Sigmoid colon (tissue), 6 donors: ENCODE measurements at regions not wholly inside any gene's neighbourhood (a gene's known extent, or its start where the extent isn't known, plus 50 kb on each side); places are given as distances from the start of the nearest gene placed in this dataset.

Source experiments
- DNase-seq: peaks from one replicate; pipeline ENCODE4 v3.0.0-alpha.2; 2019
- H3K27ac ChIP-seq, 4 donors: fragments of 200-600 bp; sonication (generic); one replicate each; pipeline ENCODE4 v1.5.1; 2016 to 2019; ENCODE audit warnings: mild to moderate bottlenecking in 1 of 4
- H3K27me3 ChIP-seq, 3 donors: fragments of 200-600 bp; sonication (generic); one replicate each; pipeline ENCODE4 v1.5.1; 2019; ENCODE audit warnings: mild to moderate bottlenecking in 1 of 3
- H3K36me3 ChIP-seq, 4 donors: fragments of 200-600 bp; sonication (generic); one replicate each; pipeline ENCODE4 v1.5.1; 2016 to 2019
- H3K4me1 ChIP-seq, 4 donors: fragments of 200-600 bp; sonication (generic); one replicate each; pipeline ENCODE4 v1.5.1; 2017 to 2019
- H3K4me3 ChIP-seq, 4 donors: fragments of 200-600 bp; sonication (generic); one replicate each; pipeline ENCODE4 v1.5.1; 2017 to 2019; ENCODE audit warnings: mild to moderate bottlenecking in 2 of 4, moderate library complexity in 1 of 4
- H3K9me3 ChIP-seq, 4 donors: fragments of 200-600 bp in 3 of 4; sonication (generic) in 3 of 4; one replicate each; pipeline versions ENCODE4 v1.5.1 to v1.6.1; 2013 to 2019
- EP300 ChIP-seq, 4 donors: sonication (generic); formaldehyde crosslinking; IDR thresholded peaks; one replicate each; pipeline ENCODE4 v1.6.1; 2017; ENCODE audit warnings: antibody characterized with exemption in 4 of 4
- POLR2A ChIP-seq, 2 donors: fragments of 450-650 bp; IDR thresholded peaks; one replicate each; pipeline ENCODE4 v1.6.1; 2016; ENCODE audit warnings: antibody characterized with exemption in 2 of 2, mild to moderate bottlenecking in 2 of 2, moderate library complexity in 2 of 2
- POLR2AphosphoS5 ChIP-seq, 4 donors: sonication (generic); formaldehyde crosslinking; IDR thresholded peaks; one replicate each; pipeline ENCODE4 v1.6.1; 2017; ENCODE audit warnings: antibody characterized with exemption in 4 of 4
- WGBS, 2 donors: extraction: QIAGEN DNeasy Blood & Tissue Kit; methylation state at CpG; one replicate each; pipeline ENCODE4 v1.1.7; 2013; 5-methylcytosine and 5-hydroxymethylcytosine counted together
- intact Hi-C: fragments of 100-400 bp; cut with DNase I; formaldehyde crosslinking; loops from one replicate; pipeline ENCODE4 v1.15.1; 2023
- TF ChIP-seq, protein P1 (sequence below), 4 experiments: fragments of 450-650 bp in 3 of 4; fragments of 200-600 bp in 1 of 4; IDR thresholded peaks; one replicate each; pipeline ENCODE4 v1.5.1; 2016 to 2019; ENCODE audit warnings: antibody characterized with exemption in 4 of 4, mild to moderate bottlenecking in 3 of 4, moderate library complexity in 2 of 4
- donor health status: healthy with polysubstance abuse.
- donor health status: healthy.

DNA sequence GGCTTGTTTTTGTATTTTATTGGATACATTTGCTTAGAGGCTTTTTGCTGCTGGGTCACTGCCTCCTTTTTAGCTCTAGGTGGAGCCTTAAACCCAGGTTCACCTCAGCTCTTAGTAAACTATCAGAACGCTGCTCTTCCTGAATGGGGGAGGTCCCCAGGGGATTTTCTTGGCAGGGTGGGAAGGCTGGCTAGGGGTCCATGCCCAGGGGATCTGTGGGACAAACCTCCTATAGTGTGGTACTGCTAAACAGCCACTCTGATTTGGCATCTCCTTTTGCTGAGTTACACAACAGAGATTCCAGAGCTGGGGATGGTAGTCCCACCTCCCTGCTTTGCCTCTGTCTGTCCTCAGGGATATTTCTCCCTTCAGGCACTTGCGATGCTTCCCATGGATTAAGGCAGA lies 204.9 kb downstream of the ZIC5 start:
- WGBS, 2 donors = 64 to 74% methylated on average over 2 of the region's 2 CpGs
- intact Hi-C loops = no loop called here
- Histone ChIP-seq H3K36me3 (no peaks in the 10 kb centered on the region), H3K4me3 (no peak overlapping the region), H3K4me1 (no peaks in the 10 kb centered on the region), H3K27ac (no peak overlapping the region), H3K27me3 (no peaks in the 10 kb centered on the region), H3K9me3 (peaks cover 0 to 26% (median 11%) of the 10 kb centered on the region in 4 donors)
- no peak for DNase-seq
- TF ChIP-seq, protein P1, sequence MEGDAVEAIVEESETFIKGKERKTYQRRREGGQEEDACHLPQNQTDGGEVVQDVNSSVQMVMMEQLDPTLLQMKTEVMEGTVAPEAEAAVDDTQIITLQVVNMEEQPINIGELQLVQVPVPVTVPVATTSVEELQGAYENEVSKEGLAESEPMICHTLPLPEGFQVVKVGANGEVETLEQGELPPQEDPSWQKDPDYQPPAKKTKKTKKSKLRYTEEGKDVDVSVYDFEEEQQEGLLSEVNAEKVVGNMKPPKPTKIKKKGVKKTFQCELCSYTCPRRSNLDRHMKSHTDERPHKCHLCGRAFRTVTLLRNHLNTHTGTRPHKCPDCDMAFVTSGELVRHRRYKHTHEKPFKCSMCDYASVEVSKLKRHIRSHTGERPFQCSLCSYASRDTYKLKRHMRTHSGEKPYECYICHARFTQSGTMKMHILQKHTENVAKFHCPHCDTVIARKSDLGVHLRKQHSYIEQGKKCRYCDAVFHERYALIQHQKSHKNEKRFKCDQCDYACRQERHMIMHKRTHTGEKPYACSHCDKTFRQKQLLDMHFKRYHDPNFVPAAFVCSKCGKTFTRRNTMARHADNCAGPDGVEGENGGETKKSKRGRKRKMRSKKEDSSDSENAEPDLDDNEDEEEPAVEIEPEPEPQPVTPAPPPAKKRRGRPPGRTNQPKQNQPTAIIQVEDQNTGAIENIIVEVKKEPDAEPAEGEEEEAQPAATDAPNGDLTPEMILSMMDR (IDR thresholded peaks at IDR 0.05) = no peak
- TF ChIP-seq POLR2AphosphoS5 (IDR thresholded peaks at IDR 0.05) (no peak), EP300 (IDR thresholded peaks at IDR 0.05) (no peak), POLR2A (IDR thresholded peaks at IDR 0.05) (no peak)

DNA sequence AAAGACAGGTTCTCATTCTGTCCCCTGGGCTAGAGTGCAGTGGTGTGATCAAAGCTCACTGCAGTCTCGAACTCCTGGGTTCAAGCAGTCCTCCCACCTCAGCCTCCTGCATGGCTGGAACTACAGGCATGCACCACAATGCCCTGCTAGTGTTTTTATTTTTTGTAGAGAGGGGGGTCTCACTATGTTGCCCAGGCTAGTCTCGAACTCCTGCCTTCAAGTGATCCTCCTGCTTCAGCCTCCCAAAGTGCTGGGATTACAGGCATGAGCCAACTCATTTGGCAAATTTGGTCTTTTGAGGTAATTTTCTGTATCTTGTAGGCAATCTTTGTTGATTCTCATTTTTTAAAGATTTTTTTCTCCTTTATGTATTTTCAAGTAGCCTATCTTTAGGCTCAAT lies 205.7 kb downstream of the ZIC5 start:
- no peak for TF ChIP-seq EP300 (IDR thresholded peaks at IDR 0.05)
- TF ChIP-seq, protein P1 (IDR thresholded peaks at IDR 0.05) = no peak
- no peak for TF ChIP-seq POLR2AphosphoS5 (IDR thresholded peaks at IDR 0.05)
- no peak for TF ChIP-seq POLR2A (IDR thresholded peaks at IDR 0.05)
- intact Hi-C loops = no loop called here
- Histone ChIP-seq H3K4me3 (no peak overlapping the region), H3K27me3 (no peaks in the 10 kb centered on the region), H3K36me3 (no peaks in the 10 kb centered on the region), H3K27ac (no peak overlapping the region), H3K4me1 (no peaks in the 10 kb centered on the region), H3K9me3 (peaks cover 0 to 26% (median 11%) of the 10 kb centered on the region in 4 donors)
- DNase-seq = no peak
- 91 to 94% methylated on average over 2 of the region's 2 CpGs for WGBS, 2 donors

DNA sequence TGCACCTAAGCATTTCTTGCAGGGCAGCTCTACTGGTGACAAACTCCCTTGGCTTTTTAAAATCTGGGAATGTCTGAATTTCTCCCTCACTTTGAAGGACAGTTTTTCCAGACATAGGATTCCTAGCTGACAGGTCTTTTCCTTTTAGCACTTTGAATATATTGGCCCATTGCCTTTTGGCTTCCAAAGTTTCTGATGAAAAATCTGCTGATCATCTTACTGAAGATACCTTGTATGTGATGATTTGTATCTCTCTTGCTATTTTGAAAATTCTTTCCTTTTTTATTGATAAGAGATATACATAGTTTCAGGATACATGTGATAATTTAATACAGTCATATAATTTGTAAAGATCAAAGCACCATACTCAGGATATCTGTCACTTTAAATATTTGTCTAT lies 211.1 kb downstream of the ZIC5 start:
- Histone ChIP-seq H3K4me1 (no peaks in the 10 kb centered on the region), H3K4me3 (no peak overlapping the region), H3K27ac (no peak overlapping the region), H3K36me3 (no peaks in the 10 kb centered on the region), H3K9me3 (peaks cover 0 to 19% (median 8%) of the 10 kb centered on the region in 4 donors), H3K27me3 (no peaks in the 10 kb centered on the region)
- TF ChIP-seq EP300 (IDR thresholded peaks at IDR 0.05) (no peak), POLR2A (IDR thresholded peaks at IDR 0.05) (no peak), POLR2AphosphoS5 (IDR thresholded peaks at IDR 0.05) (no peak)
- TF ChIP-seq, protein P1 (IDR thresholded peaks at IDR 0.05) = no peak
- intact Hi-C loops = no loop called here
- DNase-seq = no peak

DNA sequence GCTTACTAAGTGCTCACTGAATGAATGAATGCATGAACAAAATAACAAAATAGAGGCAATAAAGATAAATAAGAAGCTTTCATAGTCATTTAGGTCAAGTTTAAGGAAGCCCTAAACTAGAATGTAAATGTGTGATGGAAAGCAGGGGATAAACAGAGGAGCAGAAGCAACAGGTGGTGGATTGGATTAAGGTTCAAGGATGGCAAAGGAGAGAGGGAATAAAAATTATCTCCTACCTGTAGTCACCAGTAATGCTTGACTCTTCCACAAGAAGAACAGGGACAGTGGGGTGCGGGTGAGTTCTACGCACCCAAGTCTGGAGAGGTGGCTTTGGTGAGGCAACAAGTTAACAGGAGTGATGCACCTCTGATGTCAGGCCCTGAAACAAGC lies 212.4 kb downstream of the ZIC5 start:
- Histone ChIP-seq H3K9me3 (peaks cover 0 to 7% (median 1%) of the 10 kb centered on the region in 4 donors), H3K4me1 (no peaks in the 10 kb centered on the region), H3K4me3 (no peak overlapping the region), H3K27me3 (no peaks in the 10 kb centered on the region), H3K36me3 (no peaks in the 10 kb centered on the region), H3K27ac (no peak overlapping the region)
- WGBS, 2 donors = 99 to 100% methylated on average over 2 of the region's 2 CpGs
- no peak for DNase-seq
- intact Hi-C loops = no loop called here
- TF ChIP-seq POLR2AphosphoS5 (IDR thresholded peaks at IDR 0.05) (no peak), POLR2A (IDR thresholded peaks at IDR 0.05) (no peak)

DNA sequence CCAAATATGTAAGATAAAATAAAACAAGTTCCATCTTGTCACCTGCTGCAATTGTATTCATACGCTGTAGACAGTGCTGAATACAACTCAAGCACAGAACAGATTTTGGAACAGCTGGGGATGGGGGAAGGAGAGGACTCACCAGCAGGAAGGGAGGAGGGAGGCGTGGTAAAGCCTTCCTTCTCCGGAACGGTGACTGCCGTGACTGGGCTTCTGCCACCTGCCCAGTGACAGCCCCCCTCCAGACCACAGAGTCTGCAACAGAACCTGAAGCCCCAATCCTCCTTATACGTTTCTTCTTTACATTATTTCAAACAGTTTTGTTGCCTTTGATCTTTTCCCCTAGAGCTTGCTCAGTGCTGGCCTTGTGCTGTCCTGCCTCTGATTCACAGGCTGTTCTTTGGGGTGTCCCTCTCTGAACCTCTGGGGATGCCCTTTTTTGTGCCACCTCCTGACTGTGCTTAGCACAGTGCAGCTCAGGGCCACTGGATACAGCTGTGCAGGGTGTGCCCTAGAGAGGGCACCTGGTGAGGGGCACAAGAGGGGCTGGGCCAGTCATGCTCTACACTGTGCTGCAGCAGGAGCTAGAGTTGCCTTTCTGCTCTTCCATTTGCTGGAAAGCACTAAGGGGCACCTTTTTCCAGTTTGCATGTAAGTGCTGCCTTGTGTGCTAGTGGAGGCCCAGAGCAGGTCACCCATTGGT lies 213.0 kb downstream of the ZIC5 start:
- TF ChIP-seq, protein P1 (IDR thresholded peaks at IDR 0.05) = no peak
- TF ChIP-seq POLR2A (IDR thresholded peaks at IDR 0.05) (no peak), POLR2AphosphoS5 (IDR thresholded peaks at IDR 0.05) (no peak), EP300 (IDR thresholded peaks at IDR 0.05) (no peak)
- 64 to 87% methylated on average over 6 of the region's 6 CpGs for WGBS, 2 donors
- Histone ChIP-seq H3K4me3 (no peak overlapping the region), H3K4me1 (no peaks in the 10 kb centered on the region), H3K9me3 (peaks cover 0 to 3% (median under 1%) of the 10 kb centered on the region in 4 donors), H3K27ac (no peak overlapping the region), H3K27me3 (no peaks in the 10 kb centered on the region), H3K36me3 (no peaks in the 10 kb centered on the region)
- no peak for DNase-seq
- intact Hi-C loops = no loop called here
